ENCODE measurements at regions not wholly inside any gene's neighbourhood (a gene's known extent, or its start where the extent isn't known, plus 50 kb on each side); places are given as distances from the start of the nearest gene placed in this dataset.

DNA sequence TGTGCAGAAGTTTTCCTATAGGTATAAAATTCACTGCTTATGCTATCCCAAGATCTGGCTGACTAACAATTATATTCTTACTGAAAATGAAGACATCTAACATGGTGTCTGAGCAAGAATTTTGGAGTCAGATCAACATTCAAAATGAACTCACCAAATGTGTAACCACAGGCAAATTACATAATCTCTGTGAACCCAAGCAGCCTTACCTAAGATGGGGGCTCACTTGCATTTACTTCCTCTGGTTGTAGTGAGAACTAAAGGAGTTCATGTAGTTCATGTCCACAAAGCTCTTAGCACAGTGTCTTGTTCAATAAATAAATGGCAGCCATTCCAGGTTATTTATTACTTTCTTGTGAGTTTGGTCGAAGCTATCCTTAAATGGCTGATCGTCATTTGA is 163.9 kb upstream of the LCORL start:
- TF ChIP-seq POLR2AphosphoS5 (IDR thresholded peaks at IDR 0.05; ENCODE audit: low read depth, low read length): no peak
- no peak for TF ChIP-seq POLR2A (IDR thresholded peaks at IDR 0.05; ENCODE audit: low read depth, low read length)
